ENCODE measurements at regions not wholly inside any gene's neighbourhood (a gene's known extent, or its start where the extent isn't known, plus 50 kb on each side); places are given as distances from the start of the nearest gene placed in this dataset.

GRCh38 chr1:5685446-5686040 lies 306.7 kb downstream of the NPHP4 start:
- TF ChIP-seq SIN3A (IDR thresholded peaks at IDR 0.05; ENCODE audit: borderline replicate concordance, insufficient read depth, low read length) (no peak), TAF1 (IDR thresholded peaks at IDR 0.05; ENCODE audit: borderline replicate concordance, insufficient read depth, low read length) (no peak), REST (IDR thresholded peaks at IDR 0.05; ENCODE audit: insufficient read depth in 1 of 2, low read depth in 2 of 2, low read length in 2 of 2) (no peak), POLR2AphosphoS5 (IDR thresholded peaks at IDR 0.05; ENCODE audit: low read depth, low read length) (no peak), FOXP2 (optimal IDR thresholded peaks at IDR 0.05; ENCODE audit: borderline replicate concordance, extremely low read depth, extremely low read length, insufficient read depth) (no peak)

GRCh38 chr1:5684791-5685190 lies 307.4 kb downstream of the NPHP4 start:
- TF ChIP-seq REST (IDR thresholded peaks at IDR 0.05; ENCODE audit: insufficient read depth in 1 of 2, low read depth in 2 of 2, low read length in 2 of 2) (no peak), SIN3A (IDR thresholded peaks at IDR 0.05; ENCODE audit: borderline replicate concordance, insufficient read depth, low read length) (no peak), POLR2AphosphoS5 (IDR thresholded peaks at IDR 0.05; ENCODE audit: low read depth, low read length) (no peak), FOXP2 (optimal IDR thresholded peaks at IDR 0.05; ENCODE audit: borderline replicate concordance, extremely low read depth, extremely low read length, insufficient read depth) (no peak), TAF1 (IDR thresholded peaks at IDR 0.05; ENCODE audit: borderline replicate concordance, insufficient read depth, low read length) (no peak)

DNA sequence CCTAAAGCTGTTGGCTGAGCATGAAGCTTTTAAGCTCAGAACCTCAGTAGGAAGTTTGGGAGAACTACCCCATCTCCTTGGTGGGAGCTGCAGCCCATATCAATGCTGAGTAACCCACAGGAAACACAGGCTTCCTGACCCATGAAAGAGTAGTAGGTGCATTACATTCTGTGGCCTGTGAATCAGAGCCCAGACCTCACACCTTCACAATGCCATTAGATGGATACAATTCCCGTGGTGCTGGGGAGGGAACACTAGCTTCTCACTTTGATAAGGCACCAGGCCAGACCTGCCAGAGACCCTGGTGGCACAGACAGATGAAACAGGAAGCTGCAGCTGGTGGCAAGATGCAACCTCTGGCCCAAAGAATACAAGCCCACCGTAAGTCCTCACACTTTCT lies 308.8 kb downstream of the NPHP4 start:
- TF ChIP-seq SIN3A (IDR thresholded peaks at IDR 0.05; ENCODE audit: borderline replicate concordance, insufficient read depth, low read length), result no peak
- no peak for TF ChIP-seq FOXP2 (optimal IDR thresholded peaks at IDR 0.05; ENCODE audit: borderline replicate concordance, extremely low read depth, extremely low read length, insufficient read depth)
- no peak for TF ChIP-seq POLR2AphosphoS5 (IDR thresholded peaks at IDR 0.05; ENCODE audit: low read depth, low read length)

DNA sequence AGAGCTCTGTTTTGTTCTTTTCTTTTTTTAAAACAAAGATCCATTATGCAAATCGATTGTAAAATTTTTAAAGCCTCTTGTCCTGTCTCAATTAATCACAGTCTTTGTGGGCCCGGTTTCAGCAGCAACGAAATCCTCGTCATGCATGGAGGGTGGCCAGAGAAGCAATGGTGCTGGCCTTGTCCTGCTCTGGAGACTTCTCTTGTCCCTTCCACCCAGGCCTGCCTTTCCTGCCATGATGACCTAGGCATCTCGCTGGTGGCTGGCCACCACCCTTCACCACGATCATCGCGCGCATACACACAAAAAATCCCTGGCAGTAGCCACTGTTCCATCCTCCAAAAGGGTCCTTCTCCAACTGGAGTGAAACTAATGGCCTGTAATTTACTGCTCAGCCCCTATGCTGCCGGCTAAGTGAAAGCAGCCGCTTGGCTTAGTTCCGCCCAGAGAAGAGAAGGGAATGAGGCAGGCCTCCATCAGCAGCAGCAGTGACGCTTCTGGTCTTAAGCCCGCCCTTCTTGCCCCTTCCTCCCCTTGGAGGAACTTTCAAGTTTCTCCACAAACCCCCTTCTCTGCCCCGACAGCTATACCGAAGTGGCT lies 309.5 kb downstream of the NPHP4 start:
- TF ChIP-seq POLR2AphosphoS5 (IDR thresholded peaks at IDR 0.05; ENCODE audit: low read depth, low read length), result no peak
- no peak for TF ChIP-seq REST (IDR thresholded peaks at IDR 0.05; ENCODE audit: insufficient read depth in 1 of 2, low read depth in 2 of 2, low read length in 2 of 2)
- no peak for TF ChIP-seq SIN3A (IDR thresholded peaks at IDR 0.05; ENCODE audit: borderline replicate concordance, insufficient read depth, low read length)
- no peak for TF ChIP-seq TAF1 (IDR thresholded peaks at IDR 0.05; ENCODE audit: borderline replicate concordance, insufficient read depth, low read length)
- TF ChIP-seq FOXP2 (optimal IDR thresholded peaks at IDR 0.05; ENCODE audit: borderline replicate concordance, extremely low read depth, extremely low read length, insufficient read depth), result no peak

GRCh38 chr1:5681654-5682053 lies 310.6 kb downstream of the NPHP4 start:
- TF ChIP-seq FOXP2 (optimal IDR thresholded peaks at IDR 0.05; ENCODE audit: borderline replicate concordance, extremely low read depth, extremely low read length, insufficient read depth), result no peak

GRCh38 chr1:5680600-5680999 lies 311.6 kb downstream of the NPHP4 start:
- no peak for TF ChIP-seq POLR2AphosphoS5 (IDR thresholded peaks at IDR 0.05; ENCODE audit: low read depth, low read length)
- TF ChIP-seq REST (IDR thresholded peaks at IDR 0.05; ENCODE audit: insufficient read depth in 1 of 2, low read depth in 2 of 2, low read length in 2 of 2), result no peak

Data from PFSK-1 (cell line).